GM12872 (cell line): ENCODE measurements at regions not wholly inside any gene's neighbourhood (a gene's known extent, or its start where the extent isn't known, plus 50 kb on each side); places are given as distances from the start of the nearest gene placed in this dataset.

ENCODE experiments used
- TF ChIP-seq, protein P1 (sequence below): IDR thresholded peaks from 3 replicates; pipeline ENCODE4 v1.5.1; 2011; ENCODE audit warnings: low read depth, mild to moderate bottlenecking, low read length, moderate library complexity; ENCODE audit not compliant: insufficient read depth

DNA sequence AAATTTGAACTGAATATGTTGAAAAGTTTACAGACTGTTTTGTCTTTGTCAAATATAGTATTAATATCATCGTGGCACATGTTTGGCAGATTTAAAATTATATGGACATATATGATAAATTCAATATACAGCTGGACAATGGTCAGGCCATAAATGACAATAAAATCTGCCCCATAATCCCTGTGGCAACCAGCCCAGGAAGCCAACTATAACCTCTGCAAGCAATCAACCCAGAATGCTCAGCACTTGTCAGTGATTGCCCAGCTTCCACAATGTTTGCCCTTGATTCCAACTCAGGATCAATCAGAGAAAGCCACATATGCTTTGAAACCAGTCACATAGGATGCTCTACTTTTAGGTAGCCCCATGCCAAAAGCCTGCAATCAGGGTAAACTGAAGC, 671.9 kb downstream of the SUCLG1 start:
- TF ChIP-seq, protein P1, sequence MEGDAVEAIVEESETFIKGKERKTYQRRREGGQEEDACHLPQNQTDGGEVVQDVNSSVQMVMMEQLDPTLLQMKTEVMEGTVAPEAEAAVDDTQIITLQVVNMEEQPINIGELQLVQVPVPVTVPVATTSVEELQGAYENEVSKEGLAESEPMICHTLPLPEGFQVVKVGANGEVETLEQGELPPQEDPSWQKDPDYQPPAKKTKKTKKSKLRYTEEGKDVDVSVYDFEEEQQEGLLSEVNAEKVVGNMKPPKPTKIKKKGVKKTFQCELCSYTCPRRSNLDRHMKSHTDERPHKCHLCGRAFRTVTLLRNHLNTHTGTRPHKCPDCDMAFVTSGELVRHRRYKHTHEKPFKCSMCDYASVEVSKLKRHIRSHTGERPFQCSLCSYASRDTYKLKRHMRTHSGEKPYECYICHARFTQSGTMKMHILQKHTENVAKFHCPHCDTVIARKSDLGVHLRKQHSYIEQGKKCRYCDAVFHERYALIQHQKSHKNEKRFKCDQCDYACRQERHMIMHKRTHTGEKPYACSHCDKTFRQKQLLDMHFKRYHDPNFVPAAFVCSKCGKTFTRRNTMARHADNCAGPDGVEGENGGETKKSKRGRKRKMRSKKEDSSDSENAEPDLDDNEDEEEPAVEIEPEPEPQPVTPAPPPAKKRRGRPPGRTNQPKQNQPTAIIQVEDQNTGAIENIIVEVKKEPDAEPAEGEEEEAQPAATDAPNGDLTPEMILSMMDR: no peak

DNA sequence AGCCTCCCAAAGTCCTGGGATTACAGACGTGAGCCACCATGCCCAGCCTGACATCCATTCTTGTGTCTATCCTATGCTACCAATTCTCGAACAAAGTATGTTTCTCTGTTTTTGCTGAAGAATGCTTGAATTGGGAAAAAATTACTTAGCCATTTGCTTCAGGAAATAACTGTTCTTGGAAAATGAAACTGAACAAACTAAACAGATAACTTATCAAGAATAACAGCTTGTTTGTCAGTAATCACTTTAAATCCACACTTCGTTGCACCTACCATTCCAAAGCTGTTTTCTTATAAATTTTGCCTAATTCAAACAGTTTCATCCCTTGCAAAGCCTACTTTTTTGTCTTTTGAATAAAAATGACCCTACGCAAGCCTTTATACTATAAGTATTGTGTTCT, 672.9 kb downstream of the SUCLG1 start:
- TF ChIP-seq, protein P1: no peak

- TF ChIP-seq, protein P1: no peak
Measured at GRCh38 chr2:83784947-83785346, 674.1 kb downstream of the SUCLG1 start.

DNA sequence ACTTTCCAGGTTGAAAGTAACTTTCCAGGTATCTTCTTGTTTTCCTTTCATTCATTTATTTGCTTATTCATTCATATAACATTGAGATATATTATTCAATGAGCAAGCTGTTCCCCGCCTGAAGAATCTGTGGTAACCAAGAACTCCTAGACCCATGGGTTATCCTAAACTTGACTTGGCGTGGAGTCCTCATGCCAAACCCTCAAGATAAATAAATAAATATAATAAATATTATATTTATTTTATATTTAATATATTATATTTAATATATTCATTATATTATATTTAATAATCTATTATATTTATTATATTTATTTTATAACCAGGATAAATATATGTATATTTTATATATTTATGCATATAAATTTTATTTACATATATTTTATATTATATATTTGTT, 674.8 kb downstream of the SUCLG1 start:
- TF ChIP-seq, protein P1: no peak

GRCh38 chr2:83782122-83782521, 677.0 kb downstream of the SUCLG1 start:
- TF ChIP-seq, protein P1: no peak

DNA sequence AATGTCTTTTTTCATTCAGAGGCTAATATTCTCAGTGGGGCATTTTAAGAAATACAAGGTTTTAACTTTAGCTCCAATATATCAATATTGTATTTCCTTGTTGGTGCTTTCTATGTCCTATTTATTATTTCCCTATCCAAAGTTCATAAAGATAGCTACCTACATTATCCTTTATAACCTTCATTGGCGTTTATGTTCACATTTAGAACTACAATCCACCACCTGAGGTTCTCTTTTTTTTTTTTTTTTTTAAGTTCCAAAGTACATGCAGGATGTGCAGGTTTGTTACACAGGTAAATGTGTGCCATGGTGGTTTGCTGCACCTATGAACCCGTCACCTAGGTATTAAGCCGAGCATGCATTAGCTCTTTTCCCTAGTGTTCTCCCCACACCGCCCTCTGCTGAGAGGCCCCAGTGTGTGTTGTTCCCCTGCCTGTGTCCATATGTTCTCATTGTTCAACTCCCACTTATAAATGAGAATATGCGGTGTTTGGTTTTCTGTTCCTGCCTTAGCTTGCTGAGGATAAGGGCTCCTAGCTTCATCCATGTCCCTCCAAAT, 694.6 kb downstream of the SUCLG1 start:
- TF ChIP-seq, protein P1: no peak

- TF ChIP-seq, protein P1: no peak
Measured at GRCh38 chr2:83757329-83757728, 701.8 kb downstream of the SUCLG1 start.
